ENCODE measurements at regions not wholly inside any gene's neighbourhood (a gene's known extent, or its start where the extent isn't known, plus 50 kb on each side); places are given as distances from the start of the nearest gene placed in this dataset.
A peak's percentile ranks its signal among the peaks of the same experiment; 100 is the strongest.

DNA sequence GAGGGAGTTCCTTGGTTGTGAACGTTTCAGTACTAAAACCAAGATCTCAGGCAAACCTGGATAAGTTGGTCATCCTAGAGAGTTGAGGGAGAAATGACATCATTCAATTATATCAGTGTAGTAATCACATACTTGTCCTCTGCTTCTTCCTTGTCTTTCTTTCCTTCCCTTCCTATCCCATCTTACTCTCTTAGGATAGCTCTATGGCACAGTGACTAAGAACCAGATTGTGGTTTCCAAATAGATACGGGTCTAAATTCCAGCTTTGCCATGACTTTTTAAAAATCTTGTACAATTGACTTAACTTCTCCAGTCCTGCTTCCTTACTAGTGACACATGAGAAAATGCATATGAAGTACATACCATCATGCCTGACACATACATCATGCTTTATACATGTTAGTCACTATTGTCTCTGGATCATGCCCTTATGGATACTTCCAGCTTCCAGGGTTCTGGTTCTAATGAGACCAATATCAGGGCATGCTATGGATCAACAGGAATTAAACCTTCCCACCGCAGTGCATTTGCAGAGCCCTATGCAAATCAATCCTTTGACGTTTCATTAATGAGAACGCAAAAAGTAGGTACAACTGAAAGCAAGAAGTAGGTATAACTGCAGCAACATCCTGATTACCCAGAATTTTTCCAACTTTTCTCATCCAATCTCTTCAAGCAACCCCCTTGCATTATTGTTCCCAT, 168.0 kb upstream of the KLF7 start:
- peak overlapping the region; percentile 71 for H3K27ac ChIP-seq

DNA sequence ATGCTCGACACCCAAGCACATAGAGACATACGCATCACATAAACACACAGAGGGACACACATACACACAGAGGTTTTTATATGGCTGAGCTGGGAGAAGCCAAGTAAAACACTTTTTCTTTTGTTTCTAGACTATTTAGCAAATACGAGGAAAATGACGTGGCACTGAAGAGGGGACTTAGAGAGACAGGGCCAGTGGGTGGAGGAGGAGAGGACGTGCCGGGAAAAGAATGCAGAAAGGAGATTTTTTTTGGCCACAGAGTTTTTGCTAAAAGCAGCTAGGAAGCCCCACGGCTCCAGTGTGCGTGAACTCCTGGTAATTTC, 168.5 kb upstream of the KLF7 start:
- H3K36me3 ChIP-seq (ENCODE audit: control insufficient read depth, insufficient read depth, low read length), result no peaks in the 10 kb centered on the region
- TF ChIP-seq, protein P1, sequence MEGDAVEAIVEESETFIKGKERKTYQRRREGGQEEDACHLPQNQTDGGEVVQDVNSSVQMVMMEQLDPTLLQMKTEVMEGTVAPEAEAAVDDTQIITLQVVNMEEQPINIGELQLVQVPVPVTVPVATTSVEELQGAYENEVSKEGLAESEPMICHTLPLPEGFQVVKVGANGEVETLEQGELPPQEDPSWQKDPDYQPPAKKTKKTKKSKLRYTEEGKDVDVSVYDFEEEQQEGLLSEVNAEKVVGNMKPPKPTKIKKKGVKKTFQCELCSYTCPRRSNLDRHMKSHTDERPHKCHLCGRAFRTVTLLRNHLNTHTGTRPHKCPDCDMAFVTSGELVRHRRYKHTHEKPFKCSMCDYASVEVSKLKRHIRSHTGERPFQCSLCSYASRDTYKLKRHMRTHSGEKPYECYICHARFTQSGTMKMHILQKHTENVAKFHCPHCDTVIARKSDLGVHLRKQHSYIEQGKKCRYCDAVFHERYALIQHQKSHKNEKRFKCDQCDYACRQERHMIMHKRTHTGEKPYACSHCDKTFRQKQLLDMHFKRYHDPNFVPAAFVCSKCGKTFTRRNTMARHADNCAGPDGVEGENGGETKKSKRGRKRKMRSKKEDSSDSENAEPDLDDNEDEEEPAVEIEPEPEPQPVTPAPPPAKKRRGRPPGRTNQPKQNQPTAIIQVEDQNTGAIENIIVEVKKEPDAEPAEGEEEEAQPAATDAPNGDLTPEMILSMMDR (IDR thresholded peaks at IDR 0.05), result no peak
- peak overlapping the region; percentile 30 for H2AFZ ChIP-seq
- peak overlapping the region; percentile 16 for H3K4me2 ChIP-seq (ENCODE audit: low read length)
- H3K4me1 ChIP-seq, result no peaks in the 10 kb centered on the region
- no peaks in the 10 kb centered on the region for H3K9me3 ChIP-seq (ENCODE audit: control insufficient read depth, low read length)
- H3K27ac ChIP-seq, result peak overlapping the region; percentile 71
- H3K79me2 ChIP-seq, result no peaks in the 10 kb centered on the region
- no peak overlapping the region for H3K4me3 ChIP-seq (ENCODE audit: low read depth, low read length)
- H3K9ac ChIP-seq, result no peak overlapping the region
- H3K27me3 ChIP-seq (ENCODE audit: control insufficient read depth, insufficient read depth, low read length), result no peaks in the 10 kb centered on the region

More for the DNA sequence above, 168.0 kb upstream of the KLF7 start:
- no peak overlapping the region for H3K9ac ChIP-seq
- no peak overlapping the region for H3K4me2 ChIP-seq (ENCODE audit: low read length)
- no peaks in the 10 kb centered on the region for H3K36me3 ChIP-seq (ENCODE audit: control insufficient read depth, insufficient read depth, low read length)
- no peak overlapping the region for H3K4me3 ChIP-seq (ENCODE audit: low read depth, low read length)
- no peaks in the 10 kb centered on the region for H3K4me1 ChIP-seq
- H3K27me3 ChIP-seq (ENCODE audit: control insufficient read depth, insufficient read depth, low read length), result no peaks in the 10 kb centered on the region
- TF ChIP-seq, protein P1 (IDR thresholded peaks at IDR 0.05), result no peak
- no peaks in the 10 kb centered on the region for H3K9me3 ChIP-seq (ENCODE audit: control insufficient read depth, low read length)
- no peaks in the 10 kb centered on the region for H3K79me2 ChIP-seq
- no peak overlapping the region for H2AFZ ChIP-seq

- peak overlapping the region; percentile 71 for H3K27ac ChIP-seq
- TF ChIP-seq, protein P1 (IDR thresholded peaks at IDR 0.05), result no peak
Observed at GRCh38 chr2:207334624-207335371, 169.1 kb upstream of the KLF7 start.

DNA sequence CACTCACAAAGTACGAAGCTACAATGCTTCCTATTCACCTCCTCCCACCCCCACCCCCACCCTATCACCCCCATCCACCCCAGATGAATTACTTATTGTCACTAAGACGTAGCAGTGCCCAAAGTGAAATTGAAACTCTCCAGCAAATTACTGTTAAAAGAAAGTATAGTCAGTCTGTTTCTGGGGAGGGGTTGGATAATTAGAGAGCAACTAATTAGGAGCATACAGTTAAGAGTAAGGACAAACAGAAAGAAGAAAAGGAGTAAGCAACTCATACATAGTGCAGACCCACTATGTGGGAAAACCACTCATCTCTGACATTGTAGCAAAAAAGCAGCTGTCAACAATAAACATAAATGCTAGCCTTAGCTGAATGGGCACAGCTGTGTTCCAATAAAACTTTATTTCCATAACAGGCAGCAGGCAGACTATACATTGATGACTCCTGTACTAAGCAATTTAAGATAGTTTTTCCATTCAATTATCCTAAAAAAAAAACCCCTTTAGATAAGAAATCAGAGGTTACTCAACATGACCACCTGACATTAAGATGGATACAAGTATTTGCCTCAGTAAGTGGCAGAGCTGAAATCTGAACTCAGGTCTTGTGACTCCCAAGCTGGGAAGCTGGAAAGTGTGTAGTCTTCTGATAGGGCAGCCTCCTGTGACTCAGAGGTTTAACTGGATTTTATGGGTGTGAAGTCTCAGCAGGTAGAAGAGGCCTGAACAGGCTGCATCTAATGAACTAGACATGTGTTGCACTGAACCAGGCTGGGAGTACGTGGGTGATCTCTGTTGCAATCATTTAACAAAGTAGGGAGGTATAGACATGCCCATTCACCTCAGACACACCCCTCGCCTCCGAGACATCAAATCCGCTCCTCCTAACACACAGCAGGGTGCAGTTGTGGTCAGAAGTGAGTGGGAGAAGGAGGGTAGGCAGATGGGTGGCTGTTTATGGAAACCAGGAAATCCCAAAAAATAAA, 171.8 kb upstream of the KLF7 start:
- no peaks in the 10 kb centered on the region for H3K36me3 ChIP-seq (ENCODE audit: control insufficient read depth, insufficient read depth, low read length)
- H3K4me1 ChIP-seq, result no peaks in the 10 kb centered on the region
- no peak overlapping the region for H3K4me3 ChIP-seq (ENCODE audit: low read depth, low read length)
- H3K27ac ChIP-seq, result peak overlapping the region; percentile 45
- no peaks in the 10 kb centered on the region for H3K79me2 ChIP-seq
- H3K9ac ChIP-seq, result no peak overlapping the region
- H2AFZ ChIP-seq, result no peak overlapping the region
- TF ChIP-seq, protein P1 (IDR thresholded peaks at IDR 0.05), result no peak
- no peaks in the 10 kb centered on the region for H3K9me3 ChIP-seq (ENCODE audit: control insufficient read depth, low read length)
- no peaks in the 10 kb centered on the region for H3K27me3 ChIP-seq (ENCODE audit: control insufficient read depth, insufficient read depth, low read length)
- no peak overlapping the region for H3K4me2 ChIP-seq (ENCODE audit: low read length)

More at GRCh38 chr2:207334624-207335371, 169.1 kb upstream of the KLF7 start:
- Histone ChIP-seq H3K9ac (no peak overlapping the region), H3K4me2 (ENCODE audit: low read length) (peak overlapping the region; percentile 16), H3K9me3 (ENCODE audit: control insufficient read depth, low read length) (no peaks in the 10 kb centered on the region), H3K79me2 (no peaks in the 10 kb centered on the region), H2AFZ (peak overlapping the region; percentile 30), H3K4me3 (ENCODE audit: low read depth, low read length) (no peak overlapping the region), H3K36me3 (ENCODE audit: control insufficient read depth, insufficient read depth, low read length) (no peaks in the 10 kb centered on the region), H3K27me3 (ENCODE audit: control insufficient read depth, insufficient read depth, low read length) (no peaks in the 10 kb centered on the region), H3K4me1 (no peaks in the 10 kb centered on the region)

Data from parathyroid adenoma (tissue), 2 donors.